ENCODE measurements at regions not wholly inside any gene's neighbourhood (a gene's known extent, or its start where the extent isn't known, plus 50 kb on each side); places are given as distances from the start of the nearest gene placed in this dataset.

GRCh38 chr7:42700406-42701327, 211.2 kb downstream of the C7orf25 start:
- TF ChIP-seq CTCF (IDR thresholded peaks at IDR 0.05; ENCODE audit: insufficient read depth, low read depth, low read length) (no peak), EZH2 (IDR thresholded peaks at IDR 0.05; ENCODE audit: insufficient read depth, low read length) (no peak)

Data from astrocyte (in vitro differentiated cells and primary cell).